ENCODE measurements at regions not wholly inside any gene's neighbourhood (a gene's known extent, or its start where the extent isn't known, plus 50 kb on each side); places are given as distances from the start of the nearest gene placed in this dataset.

DNA sequence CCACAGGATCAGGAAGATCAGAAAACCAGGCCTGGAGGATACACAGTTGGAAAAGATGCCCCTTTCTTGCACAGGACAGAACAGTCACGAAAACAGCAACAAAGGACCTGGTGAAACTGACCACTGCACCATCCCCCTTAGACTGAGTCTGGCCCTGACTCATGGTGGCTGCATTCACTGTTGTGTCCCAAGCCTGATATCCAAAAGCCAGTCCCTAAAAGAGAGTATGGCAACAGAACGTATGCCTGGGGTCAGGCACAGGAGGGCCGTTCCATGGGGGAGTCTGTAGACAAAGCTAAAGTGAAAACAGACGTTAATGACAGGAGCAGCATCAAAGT, 301.1 kb upstream of the NBEA start:
- no peaks in the 10 kb centered on the region for H3K4me1 Mint-ChIP-seq (ENCODE audit: low read depth)
- TF ChIP-seq, protein P1, sequence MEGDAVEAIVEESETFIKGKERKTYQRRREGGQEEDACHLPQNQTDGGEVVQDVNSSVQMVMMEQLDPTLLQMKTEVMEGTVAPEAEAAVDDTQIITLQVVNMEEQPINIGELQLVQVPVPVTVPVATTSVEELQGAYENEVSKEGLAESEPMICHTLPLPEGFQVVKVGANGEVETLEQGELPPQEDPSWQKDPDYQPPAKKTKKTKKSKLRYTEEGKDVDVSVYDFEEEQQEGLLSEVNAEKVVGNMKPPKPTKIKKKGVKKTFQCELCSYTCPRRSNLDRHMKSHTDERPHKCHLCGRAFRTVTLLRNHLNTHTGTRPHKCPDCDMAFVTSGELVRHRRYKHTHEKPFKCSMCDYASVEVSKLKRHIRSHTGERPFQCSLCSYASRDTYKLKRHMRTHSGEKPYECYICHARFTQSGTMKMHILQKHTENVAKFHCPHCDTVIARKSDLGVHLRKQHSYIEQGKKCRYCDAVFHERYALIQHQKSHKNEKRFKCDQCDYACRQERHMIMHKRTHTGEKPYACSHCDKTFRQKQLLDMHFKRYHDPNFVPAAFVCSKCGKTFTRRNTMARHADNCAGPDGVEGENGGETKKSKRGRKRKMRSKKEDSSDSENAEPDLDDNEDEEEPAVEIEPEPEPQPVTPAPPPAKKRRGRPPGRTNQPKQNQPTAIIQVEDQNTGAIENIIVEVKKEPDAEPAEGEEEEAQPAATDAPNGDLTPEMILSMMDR (IDR thresholded peaks at IDR 0.05): no peak
- no peaks in the 10 kb centered on the region for H3K36me3 Mint-ChIP-seq (ENCODE audit: low read depth)
- no peak for DNase-seq (ENCODE audit: low spot score)
- H3K9me3 Mint-ChIP-seq (ENCODE audit: low read depth): no peaks in the 10 kb centered on the region
- H3K27ac Mint-ChIP-seq (ENCODE audit: unreplicated experiment): no peak overlapping the region
- H3K27me3 Mint-ChIP-seq (ENCODE audit: low read depth): peaks cover 3% of the 10 kb centered on the region
- no peak overlapping the region for H3K4me3 Mint-ChIP-seq (ENCODE audit: unreplicated experiment)

DNA sequence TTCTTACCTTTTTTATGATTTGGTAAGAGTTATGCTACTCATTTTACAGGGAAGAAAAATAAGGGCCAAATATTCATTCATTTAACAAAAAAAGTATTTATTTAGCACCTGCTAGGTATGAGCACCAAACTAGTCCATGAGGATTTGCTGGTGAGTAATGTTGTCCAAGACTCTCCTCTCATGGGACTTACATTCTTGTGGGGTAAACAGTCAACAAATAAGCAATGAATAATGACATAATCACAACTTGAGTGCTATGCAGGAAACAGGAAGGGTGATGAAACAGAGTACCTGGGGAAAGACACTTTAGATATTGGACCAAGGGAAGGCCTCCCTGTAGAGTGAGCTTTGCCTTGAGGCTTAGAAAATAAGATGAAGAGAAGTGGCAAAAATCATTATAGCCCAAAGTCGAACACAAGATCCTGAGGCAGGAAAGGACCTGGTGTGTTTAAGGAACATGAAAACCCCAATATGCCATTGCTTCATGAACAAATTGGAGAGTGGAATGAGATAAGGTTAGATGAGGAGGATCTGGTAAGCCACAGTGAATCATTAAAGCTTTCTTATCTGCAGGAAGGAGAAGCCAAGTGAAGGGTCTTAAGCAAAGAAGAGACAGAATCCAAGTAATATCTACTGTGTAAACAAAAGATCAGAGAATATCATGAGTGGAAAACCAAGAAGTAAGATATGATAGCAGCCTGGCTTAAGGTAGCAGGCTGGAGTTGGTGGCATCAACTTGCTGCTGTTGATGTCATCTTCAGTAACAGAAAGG, 294.5 kb upstream of the NBEA start:
- TF ChIP-seq, protein P1 (IDR thresholded peaks at IDR 0.05): no peak
- H3K27me3 Mint-ChIP-seq (ENCODE audit: low read depth): no peaks in the 10 kb centered on the region
- no peak for DNase-seq (ENCODE audit: low spot score)

DNA sequence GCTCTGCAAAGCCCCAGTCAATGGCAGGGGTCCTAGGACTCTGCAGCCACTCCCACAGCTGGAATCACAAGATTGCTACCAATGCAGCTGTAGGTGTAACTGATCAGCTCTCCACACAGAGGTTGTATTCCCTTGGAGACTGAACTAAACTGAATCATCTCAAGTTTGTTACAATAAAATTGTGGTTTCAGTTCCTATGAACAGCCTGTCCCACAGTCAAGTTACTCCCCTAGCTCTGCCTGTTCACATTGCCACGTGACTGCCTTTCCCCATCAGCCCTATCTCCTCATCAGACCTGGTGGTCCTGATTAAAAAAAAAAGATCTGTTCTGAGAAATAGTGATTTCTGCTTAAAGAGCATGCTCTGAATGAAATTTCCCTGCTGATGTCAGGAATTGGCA, 287.9 kb upstream of the NBEA start:
- peaks cover 9% of the 10 kb centered on the region for H3K4me1 Mint-ChIP-seq (ENCODE audit: low read depth)
- no peak overlapping the region for H3K4me3 Mint-ChIP-seq (ENCODE audit: unreplicated experiment)
- H3K27ac Mint-ChIP-seq (ENCODE audit: unreplicated experiment): no peak overlapping the region
- TF ChIP-seq, protein P1 (IDR thresholded peaks at IDR 0.05): no peak
- peaks cover 8% of the 10 kb centered on the region for H3K9me3 Mint-ChIP-seq (ENCODE audit: low read depth)
- no peak for DNase-seq (ENCODE audit: low spot score)
- no peaks in the 10 kb centered on the region for H3K27me3 Mint-ChIP-seq (ENCODE audit: low read depth)
- H3K36me3 Mint-ChIP-seq (ENCODE audit: low read depth): no peaks in the 10 kb centered on the region

More for the DNA sequence above, 294.5 kb upstream of the NBEA start:
- no peak overlapping the region for H3K27ac Mint-ChIP-seq (ENCODE audit: unreplicated experiment)
- H3K4me1 Mint-ChIP-seq (ENCODE audit: low read depth): no peaks in the 10 kb centered on the region
- no peak overlapping the region for H3K4me3 Mint-ChIP-seq (ENCODE audit: unreplicated experiment)
- H3K9me3 Mint-ChIP-seq (ENCODE audit: low read depth): peaks cover 6% of the 10 kb centered on the region
- H3K36me3 Mint-ChIP-seq (ENCODE audit: low read depth): no peaks in the 10 kb centered on the region

DNA sequence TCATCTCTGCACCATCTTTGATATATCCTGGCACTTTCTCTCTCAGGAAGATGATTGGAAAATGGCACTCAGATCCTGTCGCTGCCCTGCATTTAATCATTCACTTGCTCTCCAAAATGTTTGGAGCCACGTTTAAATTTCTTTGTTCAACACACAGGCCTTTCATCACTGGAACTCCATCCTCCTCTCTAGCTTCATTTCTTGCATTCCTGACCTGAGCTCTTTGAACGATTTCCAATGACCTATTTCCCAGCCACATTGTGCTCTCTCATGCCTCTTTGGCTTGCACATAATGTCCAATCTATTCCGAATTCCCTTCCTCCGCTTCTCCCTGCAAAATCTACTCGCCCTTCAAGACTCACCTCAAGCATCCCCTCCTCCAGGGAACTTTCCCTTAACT, 287.4 kb upstream of the NBEA start:
- Mint-ChIP-seq H3K27ac (ENCODE audit: unreplicated experiment) (no peak overlapping the region), H3K4me3 (ENCODE audit: unreplicated experiment) (no peak overlapping the region), H3K36me3 (ENCODE audit: low read depth) (no peaks in the 10 kb centered on the region), H3K9me3 (ENCODE audit: low read depth) (peaks cover 8% of the 10 kb centered on the region), H3K4me1 (ENCODE audit: low read depth) (peaks cover 9% of the 10 kb centered on the region), H3K27me3 (ENCODE audit: low read depth) (no peaks in the 10 kb centered on the region)
- TF ChIP-seq, protein P1 (IDR thresholded peaks at IDR 0.05): no peak
- no peak for DNase-seq (ENCODE audit: low spot score)

- H3K27ac Mint-ChIP-seq (ENCODE audit: unreplicated experiment): no peak overlapping the region
- H3K9me3 Mint-ChIP-seq (ENCODE audit: low read depth): peaks cover 8% of the 10 kb centered on the region
- no peak overlapping the region for H3K4me3 Mint-ChIP-seq (ENCODE audit: unreplicated experiment)
- peaks cover 9% of the 10 kb centered on the region for H3K4me1 Mint-ChIP-seq (ENCODE audit: low read depth)
- no peaks in the 10 kb centered on the region for H3K27me3 Mint-ChIP-seq (ENCODE audit: low read depth)
- no peak for DNase-seq (ENCODE audit: low spot score)
- no peaks in the 10 kb centered on the region for H3K36me3 Mint-ChIP-seq (ENCODE audit: low read depth)
- TF ChIP-seq, protein P1 (IDR thresholded peaks at IDR 0.05): no peak
Observed at GRCh38 chr13:34655554-34655953, 286.5 kb upstream of the NBEA start.
